ENCODE measurements at regions not wholly inside any gene's neighbourhood (a gene's known extent, or its start where the extent isn't known, plus 50 kb on each side); places are given as distances from the start of the nearest gene placed in this dataset.
"Not testable (repeated sequence)": the region's sequence is repeated elsewhere in the genome, so short reads cannot be mapped to it uniquely, and the experiment has no call there.

DNA sequence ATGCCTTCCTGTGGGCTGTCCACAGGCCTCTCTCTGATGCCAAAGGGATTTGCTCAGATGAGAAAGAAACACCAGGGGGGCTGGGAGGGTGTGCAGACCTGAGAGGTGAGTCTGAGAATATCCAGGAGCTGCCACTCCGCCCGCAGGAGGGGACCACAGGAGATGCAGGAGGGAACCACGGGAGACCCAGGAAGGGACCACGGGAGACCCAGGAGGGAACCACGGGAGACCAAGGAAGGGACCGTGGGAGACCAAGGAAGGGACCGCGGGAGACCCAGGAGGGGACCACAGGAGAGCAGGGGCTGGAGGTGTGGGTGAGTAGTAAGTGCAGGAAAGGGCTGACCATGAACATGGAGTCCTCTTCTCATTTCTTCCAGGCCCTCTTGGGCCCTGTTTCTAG, 74.6 kb upstream of the SFSWAP start:
- H3K4me3 Mint-ChIP-seq, result no peak overlapping the region
- intact Hi-C loops (cut with micrococcal nuclease), result no loop called here
- H3K4me1 Mint-ChIP-seq (ENCODE audit: low read depth), result no peaks in the 10 kb centered on the region
- H3K9me3 Mint-ChIP-seq, result no peaks in the 10 kb centered on the region
- H3K27ac Mint-ChIP-seq, result no peak overlapping the region
- peaks cover 47% of the 10 kb centered on the region for H3K27me3 Mint-ChIP-seq
- no peaks in the 10 kb centered on the region for H3K36me3 Mint-ChIP-seq (ENCODE audit: low read depth)

DNA sequence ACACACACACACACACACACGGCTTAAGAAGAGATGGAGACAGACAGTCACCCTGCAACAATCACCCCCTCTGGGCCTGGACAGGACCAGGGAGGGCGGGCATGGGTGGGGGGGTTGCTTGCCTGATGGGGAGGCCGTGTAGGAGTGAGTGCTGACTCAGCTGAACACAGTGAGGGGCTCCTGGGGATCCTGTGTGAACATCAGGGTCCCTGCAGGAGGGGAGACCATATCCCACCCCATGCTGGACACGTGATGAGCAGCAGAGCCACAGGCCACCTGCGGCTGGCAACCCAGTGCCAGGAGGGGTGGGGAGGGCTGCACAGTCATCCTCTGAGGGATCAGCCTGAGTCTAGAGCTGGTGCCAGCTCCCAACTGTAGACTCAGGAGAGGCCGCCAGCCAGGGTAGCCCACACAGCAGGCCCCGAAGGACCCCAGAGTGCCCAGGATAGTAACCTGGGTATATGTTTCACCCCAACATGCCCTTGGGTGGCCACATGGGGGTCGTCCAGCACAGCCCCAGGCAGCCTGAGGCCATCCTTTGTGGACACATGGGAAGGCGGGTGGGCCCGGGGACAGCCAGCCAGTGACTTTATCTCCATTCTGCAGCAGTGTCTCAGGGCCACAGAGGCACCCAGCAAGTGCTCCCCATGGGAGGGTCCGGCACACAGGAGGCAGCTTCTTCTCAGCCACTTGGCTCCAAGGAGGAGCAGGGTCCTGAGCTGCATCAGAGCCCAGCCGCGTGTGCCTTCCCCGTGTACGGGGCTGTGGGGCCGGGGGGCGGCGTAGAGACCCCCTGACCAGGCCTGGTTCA, 73.7 kb upstream of the SFSWAP start:
- H3K9me3 Mint-ChIP-seq, result no peaks in the 10 kb centered on the region
- no peaks in the 10 kb centered on the region for H3K36me3 Mint-ChIP-seq (ENCODE audit: low read depth)
- intact Hi-C loops (cut with micrococcal nuclease), result no loop called here
- H3K4me1 Mint-ChIP-seq (ENCODE audit: low read depth), result no peaks in the 10 kb centered on the region
- H3K27me3 Mint-ChIP-seq, result peaks cover 40% of the 10 kb centered on the region
- no peak overlapping the region for H3K27ac Mint-ChIP-seq
- H3K4me3 Mint-ChIP-seq, result no peak overlapping the region

DNA sequence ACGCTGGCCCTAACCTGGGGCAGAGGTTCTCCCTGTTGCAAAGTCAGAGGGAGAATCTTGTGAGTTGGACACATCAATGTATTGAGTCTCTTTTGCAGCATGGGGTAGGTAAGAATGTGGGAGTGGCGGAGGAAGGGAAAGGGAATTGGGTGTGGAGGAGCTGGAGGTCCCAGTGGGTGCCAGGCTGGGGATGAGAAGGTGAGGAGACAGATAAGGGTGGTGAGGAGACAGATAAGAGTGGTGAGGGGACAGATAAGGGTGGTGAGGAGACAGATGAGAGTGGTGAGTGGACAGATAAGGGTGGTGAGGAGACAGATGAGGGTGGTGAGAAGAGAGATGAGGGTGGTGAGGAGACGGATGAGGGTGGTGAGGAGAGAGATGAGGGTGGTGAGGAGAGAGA, 72.9 kb upstream of the SFSWAP start:
- Mint-ChIP-seq H3K27ac (no peak overlapping the region), H3K4me3 (no peak overlapping the region), H3K9me3 (no peaks in the 10 kb centered on the region), H3K4me1 (ENCODE audit: low read depth) (no peaks in the 10 kb centered on the region), H3K36me3 (ENCODE audit: low read depth) (no peaks in the 10 kb centered on the region), H3K27me3 (peaks cover 34% of the 10 kb centered on the region)
- intact Hi-C loops (cut with micrococcal nuclease), result no loop called here

DNA sequence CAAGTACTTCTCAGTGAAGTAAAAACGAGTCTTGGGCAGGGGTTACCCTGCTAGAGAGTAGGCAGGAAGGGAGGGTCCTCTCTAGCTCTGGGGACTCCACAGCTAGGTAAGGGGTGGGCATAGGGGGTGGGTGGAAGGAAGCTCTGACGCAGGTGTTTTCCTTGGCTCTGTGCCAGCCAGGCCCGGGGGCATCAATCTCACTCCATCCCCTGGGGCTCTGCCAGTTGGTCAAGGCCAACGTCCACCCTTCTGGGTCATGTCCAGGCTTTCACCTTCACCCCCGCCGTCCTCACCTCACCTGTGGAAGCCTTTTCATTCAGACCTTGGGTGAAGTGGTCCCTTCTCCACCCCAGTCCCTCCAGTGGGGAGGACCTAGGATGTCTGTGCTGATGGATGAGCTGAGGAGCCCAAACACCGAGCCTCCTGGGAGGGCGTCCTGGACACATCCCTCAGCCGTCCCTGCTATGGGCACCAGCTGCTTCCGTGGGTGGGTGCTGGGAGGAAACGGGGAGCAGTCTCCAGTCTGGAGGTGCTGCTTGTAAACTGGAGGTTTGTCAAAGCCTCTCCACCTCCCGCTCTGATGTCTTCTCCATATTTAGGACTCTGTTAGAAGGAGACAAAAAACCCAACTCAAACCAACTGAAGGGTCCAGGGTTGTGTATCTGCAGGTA, 71.5 kb upstream of the SFSWAP start:
- no peak overlapping the region for H3K4me3 Mint-ChIP-seq
- no peaks in the 10 kb centered on the region for H3K9me3 Mint-ChIP-seq
- no peak overlapping the region for H3K27ac Mint-ChIP-seq
- no peaks in the 10 kb centered on the region for H3K36me3 Mint-ChIP-seq (ENCODE audit: low read depth)
- intact Hi-C loops (cut with micrococcal nuclease), result no loop called here
- H3K4me1 Mint-ChIP-seq (ENCODE audit: low read depth), result no peaks in the 10 kb centered on the region
- peaks cover 43% of the 10 kb centered on the region for H3K27me3 Mint-ChIP-seq

DNA sequence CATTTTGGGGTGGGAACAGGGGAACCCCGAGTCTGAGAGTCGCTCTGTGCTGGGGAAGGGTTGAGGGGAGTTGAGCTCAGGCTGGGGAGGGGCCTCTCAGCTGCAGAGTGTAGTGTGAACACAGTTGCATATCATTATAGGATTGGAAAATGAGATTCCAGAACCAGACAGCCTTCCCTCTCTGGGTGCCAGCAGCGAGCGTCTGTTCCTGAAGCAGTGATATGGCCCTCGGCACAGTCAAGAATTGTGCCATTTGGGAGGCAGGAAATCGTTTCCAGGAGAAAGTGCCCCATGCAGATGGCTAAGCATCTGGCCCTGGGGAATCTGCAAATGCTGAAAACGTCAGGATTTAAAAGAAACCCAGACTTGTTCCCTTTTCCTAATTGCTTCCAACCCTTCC, 70.4 kb upstream of the SFSWAP start:
- Mint-ChIP-seq H3K4me1 (ENCODE audit: low read depth) (peaks cover 6% of the 10 kb centered on the region), H3K27me3 (peaks cover 40% of the 10 kb centered on the region), H3K4me3 (no peak overlapping the region), H3K9me3 (no peaks in the 10 kb centered on the region), H3K27ac (no peak overlapping the region), H3K36me3 (ENCODE audit: low read depth) (no peaks in the 10 kb centered on the region)
- intact Hi-C loops (cut with micrococcal nuclease), result no loop called here

DNA sequence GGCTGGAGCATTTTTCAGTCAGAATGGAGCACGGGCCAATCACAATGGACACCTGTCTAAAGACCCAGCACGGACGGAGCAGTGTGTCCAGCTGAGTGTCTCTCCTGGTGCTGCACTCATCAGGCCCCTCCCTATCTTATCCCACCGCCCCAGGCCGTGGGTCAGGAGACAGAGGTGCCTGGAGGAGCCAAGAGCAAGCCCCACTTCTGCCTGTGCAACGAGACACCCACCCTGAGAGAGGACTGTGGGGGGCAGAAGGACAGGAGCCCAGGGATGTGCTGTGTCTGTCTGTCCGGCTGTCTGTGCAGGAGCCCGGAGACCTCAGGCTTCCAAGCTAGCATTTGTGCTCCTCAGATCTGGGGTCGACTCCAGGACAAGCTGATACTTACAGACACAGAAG, 69.6 kb upstream of the SFSWAP start:
- Mint-ChIP-seq H3K9me3 (no peaks in the 10 kb centered on the region), H3K4me1 (ENCODE audit: low read depth) (peaks cover 6% of the 10 kb centered on the region), H3K36me3 (ENCODE audit: low read depth) (no peaks in the 10 kb centered on the region), H3K27me3 (peaks cover 37% of the 10 kb centered on the region), H3K27ac (no peak overlapping the region), H3K4me3 (no peak overlapping the region)
- intact Hi-C loops (cut with micrococcal nuclease), result no loop called here

DNA sequence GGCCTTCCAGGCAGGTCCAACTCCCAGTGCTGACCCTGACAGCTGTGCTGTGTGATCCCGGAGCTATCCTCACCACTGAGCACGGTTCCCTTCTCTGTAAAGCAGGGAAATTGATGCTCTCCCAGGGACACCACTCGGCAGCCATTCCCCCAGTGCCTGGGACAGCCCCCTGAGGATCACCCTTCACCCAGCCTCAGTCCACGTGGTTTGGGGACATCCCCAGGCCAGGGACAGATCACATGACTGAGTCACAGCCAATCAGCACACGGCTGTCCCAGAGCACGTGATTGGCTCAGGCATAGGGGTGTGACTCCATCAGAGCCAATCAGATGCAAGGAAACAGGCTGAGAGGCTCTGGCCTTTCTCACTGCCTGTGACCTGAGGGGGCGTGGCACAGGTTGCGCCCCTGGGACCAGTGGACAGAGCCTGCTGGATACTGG, 68.8 kb upstream of the SFSWAP start:
- H3K27ac Mint-ChIP-seq, result no peak overlapping the region
- H3K4me1 Mint-ChIP-seq (ENCODE audit: low read depth), result peaks cover 6% of the 10 kb centered on the region
- no peaks in the 10 kb centered on the region for H3K9me3 Mint-ChIP-seq
- no peaks in the 10 kb centered on the region for H3K36me3 Mint-ChIP-seq (ENCODE audit: low read depth)
- H3K27me3 Mint-ChIP-seq, result peaks cover 36% of the 10 kb centered on the region
- intact Hi-C loops (cut with micrococcal nuclease), result no loop called here
- no peak overlapping the region for H3K4me3 Mint-ChIP-seq

DNA sequence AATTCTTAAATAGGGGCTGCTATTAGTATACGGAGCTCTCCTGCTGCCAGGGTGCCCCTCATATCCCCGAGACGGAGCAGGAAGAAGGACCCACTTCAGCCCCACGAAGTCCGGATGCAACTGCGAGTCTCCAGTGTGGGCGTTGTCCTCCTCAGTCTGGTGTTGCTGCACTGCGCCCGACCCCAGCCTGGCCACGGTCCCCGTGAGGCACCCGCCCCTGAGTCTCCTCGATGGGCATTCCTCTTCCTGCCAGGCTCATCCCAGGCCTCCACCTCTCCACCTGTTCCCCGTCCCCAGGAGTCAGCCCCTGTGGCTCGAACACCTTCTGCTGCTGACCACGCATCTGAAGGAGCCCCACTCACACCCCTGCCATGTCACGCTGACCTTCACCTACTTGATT, 68.1 kb upstream of the SFSWAP start:
- Mint-ChIP-seq H3K27ac (no peak overlapping the region), H3K4me1 (ENCODE audit: low read depth) (peaks cover 6% of the 10 kb centered on the region), H3K36me3 (ENCODE audit: low read depth) (no peaks in the 10 kb centered on the region), H3K27me3 (peaks cover 38% of the 10 kb centered on the region), H3K4me3 (no peak overlapping the region), H3K9me3 (no peaks in the 10 kb centered on the region)
- intact Hi-C loops (cut with micrococcal nuclease), result no loop called here

DNA sequence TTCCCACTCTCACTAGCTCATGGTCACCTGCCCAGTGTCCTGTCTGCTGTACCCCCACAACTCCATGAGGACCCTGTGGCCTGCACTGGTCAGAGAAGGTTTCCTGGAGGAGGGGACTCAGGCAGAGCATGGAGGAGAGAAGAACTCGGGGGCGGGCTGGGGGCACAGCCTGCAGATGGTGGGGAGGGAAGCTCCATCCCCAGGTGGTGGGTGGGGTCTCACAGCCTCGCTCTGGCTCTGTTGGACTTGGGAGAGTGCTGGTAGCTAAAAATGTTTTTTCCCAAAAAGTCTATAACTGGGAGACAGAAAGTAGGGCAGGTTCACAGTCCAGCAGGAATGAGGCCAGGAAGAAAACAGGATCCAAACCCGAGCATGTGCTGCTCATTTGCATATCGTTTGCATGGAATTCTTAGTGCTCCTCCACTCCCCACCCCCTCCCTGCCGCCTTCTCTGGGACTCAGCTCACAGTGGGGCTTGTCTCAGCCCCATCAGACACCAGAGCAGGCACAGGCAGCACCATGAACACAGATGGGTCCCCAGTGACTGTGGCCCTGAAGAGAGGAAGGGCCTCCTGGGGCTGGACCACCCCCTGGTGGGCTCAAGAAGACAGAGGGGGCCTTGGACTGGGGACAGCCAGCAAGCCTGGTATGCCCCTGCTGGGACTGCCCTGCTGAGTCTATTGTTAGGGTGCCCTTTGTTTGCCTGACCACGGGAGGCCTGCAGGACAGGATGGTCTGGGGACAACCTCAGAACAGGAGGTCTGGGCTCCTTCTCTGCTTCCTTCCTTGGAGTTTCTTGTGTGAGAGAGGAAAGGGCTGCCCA, 67.0 kb upstream of the SFSWAP start:
- Mint-ChIP-seq H3K36me3 (ENCODE audit: low read depth) (no peaks in the 10 kb centered on the region), H3K9me3 (no peaks in the 10 kb centered on the region), H3K4me3 (no peak overlapping the region), H3K27ac (no peak overlapping the region), H3K27me3 (peaks cover 29% of the 10 kb centered on the region), H3K4me1 (ENCODE audit: low read depth) (peaks cover 6% of the 10 kb centered on the region)
- intact Hi-C loops (cut with micrococcal nuclease), result no loop called here

DNA sequence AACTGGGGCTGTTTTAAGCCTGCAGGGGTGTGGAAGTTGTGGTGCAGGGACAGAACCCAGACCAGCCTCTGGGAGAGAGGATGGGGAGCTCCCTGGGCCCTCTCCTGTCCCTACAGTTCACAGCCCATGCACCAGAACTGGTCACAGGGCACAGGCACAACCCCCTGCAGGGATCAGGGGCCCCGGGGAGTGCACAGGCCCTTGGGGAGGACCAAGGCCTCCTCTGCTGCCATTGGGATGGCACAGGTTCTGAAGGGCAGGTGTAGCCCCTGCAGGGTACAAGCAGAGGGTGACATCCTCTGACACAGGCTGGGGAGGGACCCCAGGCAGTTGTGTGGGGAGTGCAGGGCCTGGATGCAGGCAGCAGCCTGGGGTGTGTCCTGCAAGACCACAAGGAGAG, 66.4 kb upstream of the SFSWAP start:
- peaks cover 27% of the 10 kb centered on the region for H3K27me3 Mint-ChIP-seq
- H3K9me3 Mint-ChIP-seq, result no peaks in the 10 kb centered on the region
- peaks cover 6% of the 10 kb centered on the region for H3K4me1 Mint-ChIP-seq (ENCODE audit: low read depth)
- no peak overlapping the region for H3K4me3 Mint-ChIP-seq
- H3K27ac Mint-ChIP-seq, result no peak overlapping the region
- H3K36me3 Mint-ChIP-seq (ENCODE audit: low read depth), result no peaks in the 10 kb centered on the region
- intact Hi-C loops (cut with micrococcal nuclease), result no loop called here

DNA sequence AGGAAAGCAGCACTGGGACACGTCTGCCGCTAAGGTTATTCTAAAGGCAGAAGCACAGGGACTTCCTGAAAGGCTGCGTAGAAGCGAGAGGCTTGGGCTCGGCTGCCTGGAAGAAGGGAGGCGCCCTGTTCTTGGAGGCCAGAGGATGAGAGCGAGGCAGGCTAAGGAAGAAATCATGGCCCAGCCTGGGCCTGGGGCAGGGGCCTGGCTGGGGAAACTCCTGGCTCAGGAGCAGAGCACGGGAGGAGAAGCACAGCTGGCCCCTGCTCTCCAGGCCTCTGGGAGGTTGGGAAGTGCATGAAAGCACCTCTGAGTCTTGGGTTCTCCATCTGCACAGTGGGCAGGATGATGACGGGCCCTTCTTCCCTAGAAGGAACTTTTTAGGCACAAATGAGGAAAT, 66.0 kb upstream of the SFSWAP start:
- H3K27ac Mint-ChIP-seq; H3K4me1 Mint-ChIP-seq (ENCODE audit: low read depth); H3K9me3 Mint-ChIP-seq; H3K4me3 Mint-ChIP-seq; intact Hi-C loops (cut with micrococcal nuclease); H3K36me3 Mint-ChIP-seq (ENCODE audit: low read depth): not testable (repeated sequence)
- H3K27me3 Mint-ChIP-seq, result peaks cover 29% of the 10 kb centered on the region

DNA sequence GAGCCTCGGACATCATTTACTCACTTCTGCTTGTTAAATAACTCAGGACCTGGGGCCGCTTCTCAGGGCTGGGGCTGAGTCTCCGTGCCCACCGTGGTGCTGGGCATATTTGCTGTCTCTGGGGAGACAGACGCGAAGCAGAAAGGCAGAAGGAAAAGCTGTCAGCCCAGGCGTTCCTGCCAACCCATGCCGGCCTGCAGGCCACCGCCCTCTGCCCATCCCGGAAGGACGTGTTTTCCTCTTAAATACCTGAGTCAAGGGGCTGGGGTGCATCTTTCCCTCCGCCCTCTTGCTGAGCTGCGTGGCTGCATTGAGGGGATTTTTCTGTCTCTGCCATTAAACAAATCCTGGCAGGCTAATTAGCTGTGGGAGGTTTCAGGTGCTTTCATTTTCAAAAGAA, 65.3 kb upstream of the SFSWAP start:
- H3K9me3 Mint-ChIP-seq; H3K4me3 Mint-ChIP-seq; H3K27ac Mint-ChIP-seq; H3K36me3 Mint-ChIP-seq (ENCODE audit: low read depth); H3K4me1 Mint-ChIP-seq (ENCODE audit: low read depth); intact Hi-C loops (cut with micrococcal nuclease): not testable (repeated sequence)
- peaks cover 26% of the 10 kb centered on the region for H3K27me3 Mint-ChIP-seq

DNA sequence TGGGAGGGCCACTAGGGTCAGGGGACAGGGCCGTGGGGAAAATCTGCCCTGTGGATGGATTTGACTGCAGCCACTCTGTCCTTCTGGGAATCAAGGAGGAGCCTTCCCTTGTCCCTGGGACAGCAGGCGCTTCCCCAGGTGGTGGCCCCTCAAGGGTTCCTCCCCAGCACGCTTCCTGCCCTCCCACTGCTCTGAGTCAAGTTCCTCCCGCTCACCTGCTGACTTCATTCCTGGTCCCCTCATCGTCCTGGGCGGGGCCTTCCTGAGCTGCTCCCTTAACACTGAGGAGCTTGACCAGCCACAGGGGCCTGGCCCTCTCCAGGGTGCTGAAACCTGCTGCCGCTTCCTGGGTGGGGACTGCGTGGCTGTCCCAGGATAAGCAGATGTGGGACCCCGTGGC, 64.4 kb upstream of the SFSWAP start:
- intact Hi-C loops (cut with micrococcal nuclease); H3K9me3 Mint-ChIP-seq; H3K4me1 Mint-ChIP-seq (ENCODE audit: low read depth); H3K27ac Mint-ChIP-seq; H3K4me3 Mint-ChIP-seq; H3K36me3 Mint-ChIP-seq (ENCODE audit: low read depth): not testable (repeated sequence)
- H3K27me3 Mint-ChIP-seq, result peaks cover 31% of the 10 kb centered on the region

DNA sequence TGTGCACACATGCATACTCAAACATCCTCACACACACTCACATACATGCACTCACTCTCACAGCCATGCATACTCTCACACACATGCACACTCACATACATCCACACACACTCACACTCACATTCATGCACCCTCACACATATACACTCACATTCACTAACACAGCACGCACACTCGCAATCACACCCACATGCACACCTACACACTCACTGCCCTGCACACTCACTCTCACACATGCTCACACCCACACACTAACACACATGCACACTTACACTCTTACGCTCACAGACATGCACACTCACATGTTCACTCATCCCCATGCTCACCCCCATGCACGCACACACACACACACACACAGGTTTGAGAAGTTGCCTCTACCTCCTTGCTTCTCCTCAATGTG, 63.2 kb upstream of the SFSWAP start:
- intact Hi-C loops (cut with micrococcal nuclease), result no loop called here
- H3K9me3 Mint-ChIP-seq, result no peaks in the 10 kb centered on the region
- no peak overlapping the region for H3K27ac Mint-ChIP-seq
- H3K36me3 Mint-ChIP-seq (ENCODE audit: low read depth), result no peaks in the 10 kb centered on the region
- no peak overlapping the region for H3K4me3 Mint-ChIP-seq
- peaks cover 36% of the 10 kb centered on the region for H3K27me3 Mint-ChIP-seq
- H3K4me1 Mint-ChIP-seq (ENCODE audit: low read depth), result peaks cover 6% of the 10 kb centered on the region

All from dendritic cell treated with granulocyte-macrophage colony-stimulating factor and Interleukin-4, amounts not matched to agents 40 ng/mL and 50 ng/mL, for 4 days (primary cell).